Epithelial cell of prostate (primary cell): ENCODE measurements at regions not wholly inside any gene's neighbourhood (a gene's known extent, or its start where the extent isn't known, plus 50 kb on each side); places are given as distances from the start of the nearest gene placed in this dataset.

Experiments
- DNase-seq: peaks from one replicate; pipeline ENCODE4 v3.0.0-alpha.2; 2011; ENCODE audit warnings: low read depth, low spot score
- H3K27ac ChIP-seq: fragments of 450-650 bp; 2 replicates; pipeline ENCODE4 v1.5.1; 2017; ENCODE audit warnings: mild to moderate bottlenecking

GRCh38 chr13:21986602-21987001 is 315.7 kb downstream of the FGF9 start:
- H3K27ac ChIP-seq: no peak overlapping the region

GRCh38 chr13:21987793-21988192 is 316.9 kb downstream of the FGF9 start:
- DNase-seq: no peak
- no peak overlapping the region for H3K27ac ChIP-seq

More at GRCh38 chr13:21986602-21987001, 315.7 kb downstream of the FGF9 start:
- DNase-seq: no peak

GRCh38 chr13:21988624-21989023 is 317.8 kb downstream of the FGF9 start:
- H3K27ac ChIP-seq: no peak overlapping the region
- no peak for DNase-seq

GRCh38 chr13:21996049-21996448 is 325.2 kb downstream of the FGF9 start:
- DNase-seq: no peak
- no peak overlapping the region for H3K27ac ChIP-seq

- no peak overlapping the region for H3K27ac ChIP-seq
- no peak for DNase-seq
Measured at GRCh38 chr13:21997726-21998125, 326.9 kb downstream of the FGF9 start.

GRCh38 chr13:21998279-21998990 is 327.6 kb downstream of the FGF9 start:
- H3K27ac ChIP-seq: no peak overlapping the region
- DNase-seq: no peak

GRCh38 chr13:21999666-22000065 is 328.8 kb downstream of the FGF9 start:
- H3K27ac ChIP-seq: no peak overlapping the region

GRCh38 chr13:22000191-22000590 is 329.3 kb downstream of the FGF9 start:
- no peak overlapping the region for H3K27ac ChIP-seq
- no peak for DNase-seq

More at GRCh38 chr13:21999666-22000065, 328.8 kb downstream of the FGF9 start:
- DNase-seq: no peak

GRCh38 chr13:22001336-22001735 is 330.5 kb downstream of the FGF9 start:
- no peak for DNase-seq
- H3K27ac ChIP-seq: no peak overlapping the region

- DNase-seq: no peak
- H3K27ac ChIP-seq: no peak overlapping the region
Measured at GRCh38 chr13:22002893-22003292, 332.0 kb downstream of the FGF9 start.

GRCh38 chr13:22009500-22009899 is 338.6 kb downstream of the FGF9 start:
- H3K27ac ChIP-seq: no peak overlapping the region
- DNase-seq: no peak

- no peak overlapping the region for H3K27ac ChIP-seq
- DNase-seq: no peak
Measured at GRCh38 chr13:22009937-22010336, 339.1 kb downstream of the FGF9 start.

- no peak for DNase-seq
- H3K27ac ChIP-seq: no peak overlapping the region
Measured at GRCh38 chr13:22012686-22013085, 341.8 kb downstream of the FGF9 start.

- no peak overlapping the region for H3K27ac ChIP-seq
- peak; percentile 26 for DNase-seq
Measured at GRCh38 chr13:22014469-22014868, 343.6 kb downstream of the FGF9 start.

GRCh38 chr13:22017226-22017625 is 346.4 kb downstream of the FGF9 start:
- no peak overlapping the region for H3K27ac ChIP-seq
- no peak for DNase-seq

- no peak overlapping the region for H3K27ac ChIP-seq
- no peak for DNase-seq
Measured at GRCh38 chr13:22018076-22018835, 347.4 kb downstream of the FGF9 start.

GRCh38 chr13:22018836-22019210 is 347.9 kb downstream of the FGF9 start:
- no peak overlapping the region for H3K27ac ChIP-seq
- no peak for DNase-seq

GRCh38 chr13:22024381-22024994 is 353.6 kb downstream of the FGF9 start:
- DNase-seq: no peak

GRCh38 chr13:22027566-22027965 is 356.7 kb downstream of the FGF9 start:
- DNase-seq: no peak
- no peak overlapping the region for H3K27ac ChIP-seq

More at GRCh38 chr13:22024381-22024994, 353.6 kb downstream of the FGF9 start:
- no peak overlapping the region for H3K27ac ChIP-seq

GRCh38 chr13:22028831-22029230 is 358.0 kb downstream of the FGF9 start:
- H3K27ac ChIP-seq: no peak overlapping the region
- no peak for DNase-seq

GRCh38 chr13:22030321-22030720 is 359.4 kb downstream of the FGF9 start:
- DNase-seq: no peak
- no peak overlapping the region for H3K27ac ChIP-seq
